IMR-90 (cell line): ENCODE measurements at regions not wholly inside any gene's neighbourhood (a gene's known extent, or its start where the extent isn't known, plus 50 kb on each side); places are given as distances from the start of the nearest gene placed in this dataset.
"Not testable (repeated sequence)": the region's sequence is repeated elsewhere in the genome, so short reads cannot be mapped to it uniquely, and the experiment has no call there.

Experiments
- ATAC-seq: fragments of 200-7000 bp; cut with Tn5 transposase; 2 replicates; pipeline ENCODE4 v1.9.1; 2020; ENCODE audit warnings: low read depth, mild to moderate bottlenecking, moderate library complexity
- BruUV-seq: library from RNA; stranded (reverse); fragments of 400-500 nt; replicated peaks from 2 replicates; lab custom pipeline; 2021; lab: Mats Ljungman, UMichigan
- CTCF ChIA-PET: fragments of 300-600 bp; formaldehyde crosslinking; extraction: SDS; loops from one replicate; lab custom pipeline; 2021; ENCODE audit warnings: antibody characterized with exemption; lab: Yijun Ruan, JAX
- POLR2A ChIA-PET: fragments of 300-600 bp; sonication (Branson Sonifier 250); formaldehyde crosslinking; loops from one replicate; lab custom pipeline; 2022; ENCODE audit warnings: antibody characterized with exemption; ENCODE audit not compliant: unreplicated experiment; lab: Charles Lee
- DNase-seq: peaks from one replicate; pipeline ENCODE4 v3.0.0; 2013
- H2AFZ ChIP-seq: replicated peaks from 2 replicates; pipeline ENCODE3; 2013; ENCODE audit warnings: low read length, mild to moderate bottlenecking; ENCODE audit not compliant: poor library complexity
- H2AK5ac ChIP-seq: 2 replicates; pipeline ENCODE4 v1.6.1; 2013; ENCODE audit warnings: low read depth, low read length, inconsistent platforms
- H2AK9ac ChIP-seq: replicated peaks from 2 replicates; pipeline ENCODE3; 2013; ENCODE audit warnings: mild to moderate bottlenecking, low read depth, low read length, moderate library complexity; ENCODE audit not compliant: poor library complexity
- H2BK120ac ChIP-seq: 2 replicates; pipeline ENCODE4 v1.6.1; 2013; ENCODE audit warnings: low read depth, low read length, inconsistent platforms
- H2BK15ac ChIP-seq: 3 replicates; pipeline ENCODE4 v1.6.1; 2013; ENCODE audit warnings: low read depth, low read length, inconsistent platforms
- H2BK20ac ChIP-seq: 2 replicates; pipeline ENCODE4 v1.6.1; 2013; ENCODE audit warnings: low read depth, mild to moderate bottlenecking, inconsistent platforms, low read length, moderate library complexity
- H2BK5ac ChIP-seq: 2 replicates; pipeline ENCODE4 v1.6.1; 2013; ENCODE audit warnings: mild to moderate bottlenecking, low read depth, low read length, inconsistent platforms; ENCODE audit not compliant: poor library complexity, severe bottlenecking
- H3K14ac ChIP-seq: replicated peaks from 2 replicates; pipeline ENCODE4 v1.6.1; 2013; ENCODE audit warnings: low read depth, low read length, inconsistent platforms
- H3K18ac ChIP-seq: 2 replicates; pipeline ENCODE4 v1.6.1; 2013; ENCODE audit warnings: low read depth, low read length, control low read depth
- H3K23ac ChIP-seq: 2 replicates; pipeline ENCODE4 v1.6.1; 2013; ENCODE audit warnings: low read depth, low read length, inconsistent platforms
- H3K27ac ChIP-seq: 2 replicates; pipeline ENCODE4 v1.5.1; 2013; ENCODE audit warnings: mild to moderate bottlenecking, control low read depth, low read length; ENCODE audit not compliant: insufficient read depth
- H3K27me3 ChIP-seq: 2 replicates; pipeline ENCODE4 v1.6.1; 2013; ENCODE audit warnings: low read length; ENCODE audit not compliant: control insufficient read depth, insufficient read depth
- H3K36me3 ChIP-seq: 2 replicates; pipeline ENCODE4 v1.6.1; 2013; ENCODE audit warnings: low read length, mixed read lengths; ENCODE audit not compliant: control insufficient read depth, insufficient read depth
- H3K4ac ChIP-seq: 2 replicates; pipeline ENCODE4 v1.6.1; 2013; ENCODE audit warnings: low read depth, low read length, inconsistent platforms
- H3K4me1 ChIP-seq: 2 replicates; pipeline ENCODE4 v1.6.1; 2013; ENCODE audit warnings: low read length, mixed read lengths; ENCODE audit not compliant: control insufficient read depth, insufficient read depth
- H3K4me2 ChIP-seq: 2 replicates; pipeline ENCODE4 v1.6.1; 2013; ENCODE audit warnings: low read depth, mild to moderate bottlenecking, control low read depth, low read length, moderate library complexity
- H3K4me3 ChIP-seq: 2 replicates; pipeline ENCODE4 v1.5.1; 2013; ENCODE audit warnings: low read depth, mild to moderate bottlenecking, control low read depth, low read length, moderate library complexity; ENCODE audit not compliant: insufficient read depth
- H3K56ac ChIP-seq: 2 replicates; pipeline ENCODE4 v1.6.1; 2013; ENCODE audit warnings: low read length, inconsistent platforms; ENCODE audit not compliant: insufficient read depth; ENCODE audit errors: extremely low read depth
- H3K79me1 ChIP-seq, 2 experiments: 2 replicates each; pipeline ENCODE4 v1.6.1; 2013; ENCODE audit warnings: low read length in 2 of 2, inconsistent platforms in 1 of 2, low read depth in 1 of 2
- H3K9ac ChIP-seq: 2 replicates; pipeline ENCODE4 v1.6.1; 2013; ENCODE audit warnings: low read depth, low read length, control low read depth
- H3K9me1 ChIP-seq: 2 replicates; pipeline ENCODE4 v1.6.1; 2013; ENCODE audit warnings: low read length, inconsistent platforms; ENCODE audit not compliant: insufficient read depth
- H3K9me3 ChIP-seq: 2 replicates; pipeline ENCODE4 v1.6.1; 2013; ENCODE audit warnings: low read length; ENCODE audit not compliant: control insufficient read depth, insufficient read depth
- H4K20me1 ChIP-seq: 2 replicates; pipeline ENCODE4 v1.6.1; 2013; ENCODE audit warnings: low read length, inconsistent platforms; ENCODE audit not compliant: insufficient read depth
- H4K5ac ChIP-seq: 2 replicates; pipeline ENCODE4 v1.6.1; 2013; ENCODE audit warnings: mild to moderate bottlenecking, low read depth, low read length, control low read depth
- H4K8ac ChIP-seq, 2 experiments: 2 replicates each; pipeline ENCODE4 v1.6.1; 2013; ENCODE audit warnings: low read depth in 2 of 2, low read length in 2 of 2, control low read depth in 1 of 2, inconsistent platforms in 1 of 2
- H4K91ac ChIP-seq: 2 replicates; pipeline ENCODE4 v1.6.1; 2013; ENCODE audit warnings: low read depth, low read length, inconsistent platforms; ENCODE audit not compliant: insufficient read depth
- BHLHE40 ChIP-seq: fragments of 150-350 bp; IDR thresholded peaks from 2 replicates; pipeline ENCODE4 v1.6.1; 2016; ENCODE audit warnings: mild to moderate bottlenecking, low read depth, low read length
- CHD1 ChIP-seq: IDR thresholded peaks from 2 replicates; pipeline ENCODE4 v1.6.1; 2012; ENCODE audit warnings: low read depth, low read length, improper control_type of control experiment
- RFX5 ChIP-seq: IDR thresholded peaks from 2 replicates; pipeline ENCODE4 v1.8.0; 2012; ENCODE audit warnings: low read depth, mild to moderate bottlenecking, low read length, moderate library complexity
- WGBS, 2 experiments: methylation state at CpG; one replicate each; pipeline versions ENCODE4 v1.1.5 to v1.1.7; 2013; ENCODE audit warnings: missing lambda C conversion rate in 2 of 2; ENCODE audit not compliant: insufficient read length in 1 of 2; ENCODE audit errors: extremely low coverage in 2 of 2; 5-methylcytosine and 5-hydroxymethylcytosine counted together
- dilution Hi-C: fragments of 300-500 bp; cut with HindIII; formaldehyde crosslinking; loops from one replicate; pipeline ENCODE4 v1.14.3; 2018; ENCODE audit warnings: low sequenced_read_pairs; ENCODE audit not compliant: unreplicated experiment
- in situ Hi-C: fragments of 300-500 bp; cut with MboI; formaldehyde crosslinking; loops from 3 replicates; pipeline ENCODE4 v1.14.3; 2019; ENCODE audit warnings: low sequenced_read_pairs, inconsistent platforms, mixed read lengths
- intact Hi-C: fragments of 100-400 bp; cut with micrococcal nuclease; formaldehyde crosslinking; loops from 2 replicates; pipeline ENCODE4 v1.10.0; 2022
- TF ChIP-seq, protein P1 (sequence below): fragments of 150-350 bp; IDR thresholded peaks from 2 replicates; pipeline ENCODE4 v1.6.1; 2017; ENCODE audit warnings: mild to moderate bottlenecking, antibody characterized with exemption, low read length, low read depth

DNA sequence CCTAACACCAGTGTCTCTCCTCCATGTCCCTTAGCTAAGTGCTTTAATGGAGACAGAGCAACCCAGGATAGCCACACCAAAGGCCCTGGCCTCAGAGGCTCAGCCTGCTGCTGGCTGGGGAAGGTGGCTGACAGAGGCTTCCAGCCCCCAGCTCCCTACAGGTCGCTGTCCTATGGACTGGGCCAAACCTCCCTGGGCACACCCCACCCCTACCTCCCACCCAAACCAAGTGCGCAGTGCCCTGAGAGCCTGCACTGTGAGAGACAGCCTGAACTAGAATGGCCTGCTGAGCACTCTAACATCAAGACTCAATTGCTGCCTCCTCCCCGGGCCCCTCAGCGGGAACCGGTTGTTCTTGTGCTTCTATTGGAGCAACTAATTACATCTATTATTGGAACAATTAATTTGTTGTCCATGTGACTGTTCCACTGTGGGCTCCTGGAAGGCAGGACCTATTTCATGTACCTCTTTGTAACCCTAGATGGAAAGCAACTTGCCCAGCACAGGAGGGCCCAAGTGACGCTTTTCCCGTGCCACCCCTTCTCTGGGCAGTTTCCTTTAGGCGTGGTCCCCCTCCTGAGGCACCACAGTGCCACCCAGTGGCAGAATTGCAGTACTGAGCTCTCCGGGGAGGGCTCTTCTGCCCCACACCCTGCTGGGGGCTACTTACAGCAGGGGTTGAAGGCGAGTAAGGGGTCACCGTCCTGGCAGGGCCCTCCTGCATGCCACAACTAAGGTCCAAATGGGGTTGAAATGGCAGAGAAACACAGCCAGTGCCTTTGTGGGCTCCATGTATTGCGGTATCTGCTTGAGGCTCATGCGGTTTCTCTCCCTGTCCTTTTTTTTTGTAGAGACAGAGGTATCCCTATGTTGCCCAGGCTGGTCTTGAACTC is 63.7 kb upstream of the WAPL start (continued):
- TF ChIP-seq, protein P1, sequence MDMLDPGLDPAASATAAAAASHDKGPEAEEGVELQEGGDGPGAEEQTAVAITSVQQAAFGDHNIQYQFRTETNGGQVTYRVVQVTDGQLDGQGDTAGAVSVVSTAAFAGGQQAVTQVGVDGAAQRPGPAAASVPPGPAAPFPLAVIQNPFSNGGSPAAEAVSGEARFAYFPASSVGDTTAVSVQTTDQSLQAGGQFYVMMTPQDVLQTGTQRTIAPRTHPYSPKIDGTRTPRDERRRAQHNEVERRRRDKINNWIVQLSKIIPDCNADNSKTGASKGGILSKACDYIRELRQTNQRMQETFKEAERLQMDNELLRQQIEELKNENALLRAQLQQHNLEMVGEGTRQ, result no peak
- TF ChIP-seq RFX5, result no peak

DNA sequence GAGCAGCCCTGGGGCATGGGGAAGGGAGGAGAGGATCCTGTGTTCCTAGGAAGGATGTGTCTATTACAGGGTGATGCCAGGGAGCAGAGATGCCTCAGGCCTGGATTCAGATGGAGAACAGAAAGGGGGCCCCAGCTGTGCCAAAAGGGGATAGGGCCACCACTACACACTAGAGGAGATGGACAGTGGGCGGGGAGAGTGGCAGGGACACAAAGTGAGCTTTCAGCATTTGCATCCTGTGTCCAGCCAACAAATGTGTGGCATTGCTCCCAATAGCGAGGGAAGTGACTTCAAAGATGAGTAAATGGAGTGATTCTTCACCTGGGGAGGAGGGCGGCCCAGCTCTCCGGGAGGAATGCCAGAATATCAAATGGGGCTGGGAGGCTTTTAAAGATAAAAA is 64.9 kb upstream of the WAPL start:
- no peak overlapping the region for H3K23ac ChIP-seq
- ChIA-PET POLR2A (no interaction called here), CTCF (no interaction called here)
- H3K27ac ChIP-seq, result no peak overlapping the region
- H4K8ac ChIP-seq, result no peak overlapping the region
- no peaks in the 10 kb centered on the region for H4K20me1 ChIP-seq
- no peak overlapping the region for H2BK120ac ChIP-seq
- H2BK20ac ChIP-seq, result no peak overlapping the region
- no peak overlapping the region for H2AK5ac ChIP-seq
- 20% methylated on average over 1 of the region's 4 CpGs; no CpG with 5 or more reads in 1 of the 2 experiments for WGBS, 2 experiments
- H3K27me3 ChIP-seq, result peaks cover 2% of the 10 kb centered on the region; the same call in 1 of the 2 replicates
- no peak overlapping the region for H4K5ac ChIP-seq
- DNase-seq (no peak), ATAC-seq (no peak)
- no peaks in the 10 kb centered on the region for H3K4me1 ChIP-seq
- intact Hi-C loops (loop anchor here (5.0 kb wide), 2 partner anchors 64 to 96 kb away; partner anchors contain the start of gene WAPL), in situ Hi-C loops (loop anchor here (5.0 to 25.0 kb wide), 2 partner anchors 189 to 399 kb away; no protein-coding TSS in a partner anchor), dilution Hi-C loops (no loop called here)
- no peak overlapping the region for H3K18ac ChIP-seq
- no peak overlapping the region for H2BK5ac ChIP-seq
- H2AFZ ChIP-seq, result peak overlapping the region; percentile 67
- H3K56ac ChIP-seq, result no peak overlapping the region
- no peak overlapping the region for H4K91ac ChIP-seq
- no peak overlapping the region for H3K14ac ChIP-seq
- no peaks in the 10 kb centered on the region for H3K9me3 ChIP-seq
- H3K9me1 ChIP-seq, result no peaks in the 10 kb centered on the region
- H3K4ac ChIP-seq, result no peak overlapping the region
- H2AK9ac ChIP-seq, result peak overlapping the region; percentile 65
- no peak overlapping the region for H3K4me3 ChIP-seq
- TF ChIP-seq BHLHE40 (no peak), CHD1 (no peak)
- H3K4me2 ChIP-seq, result no peak overlapping the region
- no peak overlapping the region for H3K9ac ChIP-seq
- H2BK15ac ChIP-seq, result no peak overlapping the region
- no peaks in the 10 kb centered on the region for H3K79me1 ChIP-seq
- no peaks in the 10 kb centered on the region for H3K36me3 ChIP-seq
- BruUV-seq, result no TSS peak

DNA sequence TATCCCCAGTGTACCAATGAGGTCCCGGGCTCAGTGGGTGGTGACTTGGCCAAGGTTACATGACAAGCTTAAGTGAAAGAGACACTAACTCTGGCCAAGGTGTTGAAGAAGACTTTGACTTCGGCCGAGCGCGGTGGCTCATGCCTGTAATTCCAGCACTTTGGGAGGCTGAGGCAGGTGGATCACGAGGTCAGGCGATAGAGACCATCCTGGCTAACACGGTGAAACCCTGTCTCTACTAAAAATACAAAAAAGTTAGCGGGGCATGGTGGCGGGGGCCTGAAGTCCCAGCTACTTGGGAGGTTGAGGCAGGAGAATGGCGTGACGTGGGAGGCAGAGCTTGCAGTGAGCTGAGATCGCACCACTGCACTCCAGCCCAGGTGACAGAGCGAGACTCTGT is 65.6 kb upstream of the OPN4 start:
- H4K20me1 ChIP-seq, H3K4me1 ChIP-seq, DNase-seq, H2AK9ac ChIP-seq, H2BK20ac ChIP-seq, POLR2A ChIA-PET, H2AFZ ChIP-seq, H2BK5ac ChIP-seq, H3K9ac ChIP-seq, H3K4me3 ChIP-seq, H3K23ac ChIP-seq, BruUV-seq, ATAC-seq, H4K8ac ChIP-seq, H3K27ac ChIP-seq, H3K9me3 ChIP-seq, H3K14ac ChIP-seq, H3K36me3 ChIP-seq, H3K9me1 ChIP-seq, H4K91ac ChIP-seq, H3K4me2 ChIP-seq, H2BK15ac ChIP-seq, H3K4ac ChIP-seq, H3K79me1 ChIP-seq, H2BK120ac ChIP-seq, H2AK5ac ChIP-seq, H3K27me3 ChIP-seq, H3K56ac ChIP-seq, H4K5ac ChIP-seq, H3K18ac ChIP-seq, dilution Hi-C loops: not testable (repeated sequence)
- intact Hi-C loops (loop anchor here (5.0 kb wide), 2 partner anchors 66 to 94 kb away; partner anchors contain the start of gene WAPL), in situ Hi-C loops (loop anchor here (5.0 to 25.0 kb wide), 2 partner anchors 191 to 401 kb away; no protein-coding TSS in a partner anchor)
- WGBS, 2 experiments, result no CpG with 5 or more reads among the region's 14 CpGs
- CTCF ChIA-PET, result interaction anchor here (0.6 to 0.8 kb wide), 2 partner anchors 189 to 198 kb away, joined by 3 read pairs; no protein-coding TSS in a partner anchor
